ENCODE measurements at regions not wholly inside any gene's neighbourhood (a gene's known extent, or its start where the extent isn't known, plus 50 kb on each side); places are given as distances from the start of the nearest gene placed in this dataset.

DNA sequence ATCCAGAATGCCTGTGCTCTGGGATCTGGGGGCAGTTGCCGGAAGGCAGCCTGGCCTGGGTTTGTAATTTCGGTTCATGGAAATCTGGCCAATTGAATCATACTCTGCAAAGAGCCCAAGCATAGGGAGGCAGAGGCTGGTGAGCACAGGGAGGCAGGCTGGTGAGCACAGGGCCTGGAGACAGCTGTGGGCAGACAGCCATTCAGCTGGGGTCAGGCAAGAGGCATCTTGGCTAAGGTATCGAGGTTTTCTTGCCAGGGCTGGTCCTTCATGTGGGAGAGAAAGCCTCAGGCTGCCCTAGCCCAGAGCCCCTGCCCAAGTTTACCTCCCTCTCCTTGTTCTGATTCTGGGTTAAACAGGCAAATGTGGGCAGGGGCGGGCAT is 63.7 kb upstream of the BAIAP2L1 start:
- DNase-seq (ENCODE audit: low read depth, low spot score) = no peak

GRCh38 chr7:98463837-98464557 is 63.1 kb upstream of the BAIAP2L1 start:
- no peak for DNase-seq (ENCODE audit: low read depth, low spot score)

GRCh38 chr7:98462911-98463633 is 62.2 kb upstream of the BAIAP2L1 start:
- DNase-seq (ENCODE audit: low read depth, low spot score) = no peak

DNA sequence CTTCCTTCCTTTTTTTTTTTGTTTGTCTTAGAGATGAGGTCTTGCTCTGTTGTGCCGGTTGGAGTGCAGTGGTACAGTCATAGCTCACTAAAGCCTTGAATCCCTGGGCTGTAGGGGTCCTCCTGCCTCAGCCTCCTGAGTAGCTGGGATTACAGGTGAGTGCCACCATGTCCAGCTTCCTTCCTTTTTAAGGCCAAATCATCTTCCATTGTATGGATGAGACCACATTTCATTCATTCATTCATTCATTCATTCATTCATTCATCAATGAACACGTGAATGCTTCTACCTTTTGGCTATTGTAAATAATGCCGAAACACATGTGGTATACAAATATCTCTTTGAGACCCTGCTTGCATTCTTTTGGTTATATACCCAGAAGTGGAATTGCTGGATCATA is 60.0 kb upstream of the BAIAP2L1 start:
- no peak for DNase-seq (ENCODE audit: low read depth, low spot score)

DNA sequence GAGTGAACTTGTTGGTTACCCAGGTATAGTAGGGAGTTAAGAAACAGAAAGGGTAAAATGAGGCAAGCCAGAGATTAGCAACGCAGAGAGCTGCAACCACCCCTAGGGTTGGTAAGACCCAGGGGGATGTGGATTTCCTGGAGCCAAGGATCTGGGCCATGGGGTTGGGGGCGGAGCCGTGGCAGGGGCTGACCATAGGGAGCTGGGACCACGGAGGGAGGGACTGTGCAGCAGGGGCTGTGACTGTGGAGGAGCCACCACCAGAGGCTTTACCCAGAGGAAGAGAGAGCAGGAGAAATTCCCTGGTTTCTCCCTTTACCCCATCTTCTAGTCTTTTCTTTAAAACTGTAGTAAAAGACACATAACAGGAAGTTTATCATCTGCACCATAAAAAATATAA is 58.6 kb upstream of the BAIAP2L1 start:
- no peak for DNase-seq (ENCODE audit: low read depth, low spot score)

DNA sequence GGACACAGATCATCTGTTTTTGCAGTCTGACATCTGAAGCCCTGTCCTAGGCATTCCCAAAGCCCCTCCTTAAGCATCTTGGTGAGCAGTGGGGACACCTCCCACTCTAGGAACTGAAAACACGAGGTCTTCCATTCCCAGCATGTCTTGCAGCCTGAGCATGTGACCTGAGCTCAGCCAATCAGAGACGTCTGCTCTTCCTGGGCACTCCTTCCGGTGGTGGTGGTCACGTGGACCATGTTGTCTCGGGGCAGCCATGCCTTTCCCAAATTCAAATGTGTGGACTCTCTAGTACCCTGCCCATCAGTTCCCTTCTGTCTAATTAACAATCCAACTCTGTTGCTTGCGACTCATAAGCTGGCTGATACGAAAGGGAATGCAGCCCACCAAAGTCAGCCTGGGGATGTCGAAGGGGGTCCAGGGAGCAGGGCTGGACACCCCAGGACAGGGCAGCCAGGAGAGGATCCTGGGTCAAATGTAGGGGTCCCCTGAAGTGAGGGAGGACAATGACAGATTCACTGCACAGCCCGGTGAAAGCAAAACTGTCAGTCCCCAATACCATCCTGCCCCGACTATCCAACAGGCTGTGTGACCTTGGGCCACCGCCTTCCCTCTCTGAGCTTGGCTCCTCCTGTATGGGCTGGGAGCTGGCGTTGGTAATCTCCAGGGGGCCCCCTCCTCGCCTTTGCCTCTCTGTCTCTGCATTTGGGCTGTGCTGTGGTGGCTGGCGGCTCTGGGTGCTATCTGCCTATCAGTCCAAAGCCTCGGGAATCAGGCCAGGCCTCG is 57.4 kb upstream of the BAIAP2L1 start:
- DNase-seq (ENCODE audit: low read depth, low spot score) = no peak

GRCh38 chr7:98456866-98457265 is 56.0 kb upstream of the BAIAP2L1 start:
- DNase-seq (ENCODE audit: low read depth, low spot score) = no peak

DNA sequence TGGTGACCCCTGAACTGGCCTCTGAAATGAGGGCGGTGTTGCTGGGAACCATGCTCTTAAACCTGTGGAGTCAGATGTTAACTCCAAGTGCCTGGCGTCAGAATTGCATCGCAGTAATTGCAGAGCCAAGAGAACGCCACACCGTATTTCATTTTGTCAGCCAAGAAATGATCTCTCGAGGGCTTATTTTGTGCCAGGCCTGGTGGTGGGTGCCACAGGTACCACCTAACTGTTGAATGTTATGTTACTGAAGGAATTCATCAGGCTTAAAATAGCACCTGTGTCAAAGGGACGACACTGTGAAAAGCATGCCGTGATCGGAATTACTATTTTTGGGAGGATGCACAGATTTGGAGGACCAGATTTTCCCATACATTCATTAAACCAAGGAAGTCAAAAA is 51.9 kb upstream of the BAIAP2L1 start:
- DNase-seq (ENCODE audit: low read depth, low spot score) = no peak
